ENCODE measurements at regions not wholly inside any gene's neighbourhood (a gene's known extent, or its start where the extent isn't known, plus 50 kb on each side); places are given as distances from the start of the nearest gene placed in this dataset.

DNA sequence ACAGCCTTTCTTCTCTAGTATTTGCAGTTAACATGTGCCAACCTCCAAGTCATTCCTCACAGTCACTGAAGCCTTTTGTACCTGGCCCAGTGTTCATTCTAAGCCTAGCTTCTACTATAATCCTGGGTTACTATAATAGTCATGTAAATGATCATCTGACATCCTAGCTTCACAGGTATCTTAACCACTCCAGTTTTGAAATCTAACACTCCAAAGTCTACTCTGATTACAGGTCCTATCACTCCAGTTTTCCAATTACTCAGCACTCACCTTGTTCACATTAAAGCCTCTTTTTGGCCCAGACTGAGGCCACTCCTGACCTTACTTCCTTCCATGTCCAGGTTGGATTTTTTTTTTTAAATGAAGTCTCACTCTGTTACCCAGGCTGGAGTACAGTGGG, 87.6 kb upstream of the ZCCHC13 start:
- H3K36me3 Mint-ChIP-seq (ENCODE audit: low read depth): peaks cover 80% of the 10 kb centered on the region
- Histone ChIP-seq H3K27ac (ENCODE audit: low read depth in 1 of 2, low read length in 2 of 2) (no peak overlapping the region), H3K9me3 (ENCODE audit: control insufficient read depth in 1 of 2, insufficient read depth in 1 of 2, low read length in 2 of 2) (no peaks in the 10 kb centered on the region), H3K4me3 (ENCODE audit: low read length) (no peak overlapping the region), H3K4me1 (ENCODE audit: insufficient read depth, low read length) (no peaks in the 10 kb centered on the region), H3K36me3 (ENCODE audit: insufficient read depth, low read length) (peaks cover 19% of the 10 kb centered on the region), H3K27me3 (ENCODE audit: control insufficient read depth in 1 of 2, insufficient read depth in 2 of 2, low read length in 2 of 2) (no peaks in the 10 kb centered on the region)
- ChIA-PET CTCF (interaction anchor here (1.1 kb wide), 1 partner anchor 127 kb away, joined by 3 read pairs; no protein-coding TSS in a partner anchor), POLR2A (no interaction called here)
- H3K9me3 Mint-ChIP-seq: no peaks in the 10 kb centered on the region
- no peak overlapping the region for H3K27ac Mint-ChIP-seq
- no peak overlapping the region for H3K4me3 Mint-ChIP-seq
- H3K4me1 Mint-ChIP-seq (ENCODE audit: low read depth): peaks cover 7% of the 10 kb centered on the region
- ATAC-seq (ENCODE audit: poor library complexity) (no peak), DNase-seq (no peak)
- H3K27me3 Mint-ChIP-seq: no peaks in the 10 kb centered on the region
- TF ChIP-seq, protein P1, sequence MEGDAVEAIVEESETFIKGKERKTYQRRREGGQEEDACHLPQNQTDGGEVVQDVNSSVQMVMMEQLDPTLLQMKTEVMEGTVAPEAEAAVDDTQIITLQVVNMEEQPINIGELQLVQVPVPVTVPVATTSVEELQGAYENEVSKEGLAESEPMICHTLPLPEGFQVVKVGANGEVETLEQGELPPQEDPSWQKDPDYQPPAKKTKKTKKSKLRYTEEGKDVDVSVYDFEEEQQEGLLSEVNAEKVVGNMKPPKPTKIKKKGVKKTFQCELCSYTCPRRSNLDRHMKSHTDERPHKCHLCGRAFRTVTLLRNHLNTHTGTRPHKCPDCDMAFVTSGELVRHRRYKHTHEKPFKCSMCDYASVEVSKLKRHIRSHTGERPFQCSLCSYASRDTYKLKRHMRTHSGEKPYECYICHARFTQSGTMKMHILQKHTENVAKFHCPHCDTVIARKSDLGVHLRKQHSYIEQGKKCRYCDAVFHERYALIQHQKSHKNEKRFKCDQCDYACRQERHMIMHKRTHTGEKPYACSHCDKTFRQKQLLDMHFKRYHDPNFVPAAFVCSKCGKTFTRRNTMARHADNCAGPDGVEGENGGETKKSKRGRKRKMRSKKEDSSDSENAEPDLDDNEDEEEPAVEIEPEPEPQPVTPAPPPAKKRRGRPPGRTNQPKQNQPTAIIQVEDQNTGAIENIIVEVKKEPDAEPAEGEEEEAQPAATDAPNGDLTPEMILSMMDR (IDR thresholded peaks at IDR 0.05): no peak
- intact Hi-C loops (cut with DNase I, micrococcal nuclease): no loop called here

DNA sequence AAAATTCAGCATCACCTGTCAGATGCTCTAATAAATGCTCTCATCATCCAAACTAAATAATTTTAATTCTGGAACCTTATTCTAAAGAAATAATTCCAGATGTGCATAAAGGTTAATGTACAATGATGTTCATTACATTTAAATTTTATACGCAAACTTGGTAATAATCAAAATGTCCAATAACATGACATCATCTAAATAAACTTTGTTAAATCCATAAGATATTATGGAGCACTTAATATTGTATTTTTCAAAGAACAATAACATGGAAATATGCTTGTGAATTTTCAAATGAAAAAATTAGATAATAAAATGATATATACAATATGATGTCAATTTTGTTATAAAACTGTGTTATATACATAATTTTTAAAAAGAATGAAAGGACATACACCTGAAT, 92.1 kb upstream of the ZCCHC13 start:
- Mint-ChIP-seq H3K9me3 (no peaks in the 10 kb centered on the region), H3K27me3 (no peaks in the 10 kb centered on the region), H3K4me3 (no peak overlapping the region), H3K27ac (no peak overlapping the region), H3K4me1 (ENCODE audit: low read depth) (no peaks in the 10 kb centered on the region), H3K36me3 (ENCODE audit: low read depth) (peaks cover 72% of the 10 kb centered on the region)
- ChIA-PET CTCF (no interaction called here), POLR2A (interaction anchor here (0.6 kb wide), 1 partner anchor 40 kb away, joined by 3 read pairs; no protein-coding TSS in a partner anchor)
- no peak for DNase-seq
- Histone ChIP-seq H3K27ac (ENCODE audit: low read depth in 1 of 2, low read length in 2 of 2) (no peak overlapping the region), H3K4me1 (ENCODE audit: insufficient read depth, low read length) (no peaks in the 10 kb centered on the region), H3K9me3 (ENCODE audit: control insufficient read depth in 1 of 2, insufficient read depth in 1 of 2, low read length in 2 of 2) (no peaks in the 10 kb centered on the region), H3K27me3 (ENCODE audit: control insufficient read depth in 1 of 2, insufficient read depth in 2 of 2, low read length in 2 of 2) (no peaks in the 10 kb centered on the region), H3K36me3 (ENCODE audit: insufficient read depth, low read length) (peaks cover 27% of the 10 kb centered on the region), H3K4me3 (ENCODE audit: low read length) (no peak overlapping the region)
- intact Hi-C loops (cut with DNase I, micrococcal nuclease): no loop called here
- no peak for ATAC-seq (ENCODE audit: poor library complexity)
- TF ChIP-seq, protein P1 (IDR thresholded peaks at IDR 0.05): no peak

DNA sequence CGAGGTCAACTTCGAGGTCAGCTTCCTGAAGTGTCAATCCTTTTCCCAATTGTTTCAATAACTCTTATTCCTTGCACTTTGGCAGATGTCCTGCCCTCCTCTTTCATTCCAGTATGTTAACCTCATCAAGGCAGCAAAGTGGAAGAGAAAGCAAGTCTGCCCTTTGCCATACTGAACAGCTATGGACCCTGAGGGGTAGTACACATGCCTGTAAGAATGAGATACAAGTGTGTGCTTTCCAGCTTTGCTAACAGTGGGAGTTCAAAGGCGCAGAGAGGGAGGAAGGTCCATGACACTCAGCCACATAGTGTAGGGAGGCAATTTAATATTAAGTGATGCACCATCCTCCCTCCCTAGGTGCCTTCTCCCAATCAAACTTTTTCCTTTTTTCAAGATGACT, 96.4 kb upstream of the ZCCHC13 start:
- DNase-seq (no peak), ATAC-seq (ENCODE audit: poor library complexity) (no peak)
- no peak overlapping the region for H3K27ac Mint-ChIP-seq
- no peaks in the 10 kb centered on the region for H3K27me3 Mint-ChIP-seq
- intact Hi-C loops (cut with DNase I, micrococcal nuclease): no loop called here
- no peaks in the 10 kb centered on the region for H3K4me1 Mint-ChIP-seq (ENCODE audit: low read depth)
- H3K27me3 ChIP-seq (ENCODE audit: control insufficient read depth in 1 of 2, insufficient read depth in 2 of 2, low read length in 2 of 2): no peaks in the 10 kb centered on the region
- POLR2A ChIA-PET: no interaction called here
- H3K27ac ChIP-seq (ENCODE audit: low read depth in 1 of 2, low read length in 2 of 2): no peak overlapping the region
- no peaks in the 10 kb centered on the region for H3K4me1 ChIP-seq (ENCODE audit: insufficient read depth, low read length)
- peaks cover 49% of the 10 kb centered on the region for H3K36me3 Mint-ChIP-seq (ENCODE audit: low read depth)
- H3K4me3 Mint-ChIP-seq: no peak overlapping the region
- H3K36me3 ChIP-seq (ENCODE audit: insufficient read depth, low read length): peaks cover 16% of the 10 kb centered on the region
- H3K9me3 Mint-ChIP-seq: no peaks in the 10 kb centered on the region
- no peak overlapping the region for H3K4me3 ChIP-seq (ENCODE audit: low read length)
- CTCF ChIA-PET: no interaction called here
- no peaks in the 10 kb centered on the region for H3K9me3 ChIP-seq (ENCODE audit: control insufficient read depth in 1 of 2, insufficient read depth in 1 of 2, low read length in 2 of 2)
- TF ChIP-seq, protein P1 (IDR thresholded peaks at IDR 0.05): no peak
